H9 (cell line): ENCODE measurements at regions not wholly inside any gene's neighbourhood (a gene's known extent, or its start where the extent isn't known, plus 50 kb on each side); places are given as distances from the start of the nearest gene placed in this dataset.
A peak's percentile ranks its signal among the peaks of the same experiment; 100 is the strongest.

Source experiments
- DNase-seq: peaks from one replicate; pipeline ENCODE4 v3.0.0-alpha.2; 2017
- H2AFZ ChIP-seq: one replicate; pipeline ENCODE4 v1.6.1; 2013; ENCODE audit warnings: mild to moderate bottlenecking, low read length, control low read depth, moderate library complexity
- H2AK5ac ChIP-seq: 2 replicates; pipeline ENCODE4 v1.6.1; 2013; ENCODE audit warnings: low read length, control low read depth, mixed read lengths; ENCODE audit not compliant: insufficient read length
- H2BK120ac ChIP-seq: one replicate; pipeline ENCODE4 v1.6.1; 2013; ENCODE audit warnings: low read depth, mild to moderate bottlenecking, low read length, control low read depth, inconsistent platforms; ENCODE audit not compliant: poor library complexity, severe bottlenecking
- H2BK12ac ChIP-seq: 2 replicates; pipeline ENCODE4 v1.6.1; 2013; ENCODE audit warnings: low read length, control low read depth, mixed read lengths, low read depth; ENCODE audit not compliant: insufficient read length
- H2BK15ac ChIP-seq: 2 replicates; pipeline ENCODE4 v1.6.1; 2013; ENCODE audit warnings: low read depth, low read length, control low read depth
- H2BK20ac ChIP-seq: one replicate; pipeline ENCODE4 v1.6.1; 2013; ENCODE audit warnings: low read depth, mild to moderate bottlenecking, low read length, control low read depth, inconsistent platforms; ENCODE audit not compliant: poor library complexity, severe bottlenecking
- H2BK5ac ChIP-seq: 2 replicates; pipeline ENCODE4 v1.6.1; 2013; ENCODE audit warnings: low read length, control low read depth, mixed read lengths; ENCODE audit not compliant: insufficient read length
- H3K14ac ChIP-seq: 2 replicates; pipeline ENCODE4 v1.6.1; 2013; ENCODE audit warnings: low read length, control low read depth; ENCODE audit not compliant: insufficient read depth
- H3K18ac ChIP-seq: 2 replicates; pipeline ENCODE4 v1.6.1; 2013; ENCODE audit warnings: low read depth, mild to moderate bottlenecking, mixed read lengths, low read length, control low read depth; ENCODE audit not compliant: insufficient read length
- H3K23ac ChIP-seq: 2 replicates; pipeline ENCODE4 v1.6.1; 2013; ENCODE audit warnings: low read length, control low read depth, mixed read lengths, low read depth; ENCODE audit not compliant: insufficient read length
- H3K23me2 ChIP-seq: 2 replicates; pipeline ENCODE4 v1.6.1; 2013; ENCODE audit warnings: low read depth, mild to moderate bottlenecking, mixed read lengths, low read length, control low read depth; ENCODE audit not compliant: insufficient read length, poor library complexity, severe bottlenecking
- H3K27ac ChIP-seq: 2 replicates; pipeline ENCODE4 v1.5.1; 2013; ENCODE audit warnings: low read length, control low read depth, mixed read lengths, low read depth; ENCODE audit not compliant: insufficient read length
- H3K27me3 ChIP-seq: 2 replicates; pipeline ENCODE4 v1.6.1; 2013; ENCODE audit warnings: low read length, control low read depth, inconsistent platforms; ENCODE audit not compliant: insufficient read depth
- H3K4ac ChIP-seq: 2 replicates; pipeline ENCODE4 v1.6.1; 2013; ENCODE audit warnings: low read depth, mild to moderate bottlenecking, control low read depth, inconsistent platforms, low read length, moderate library complexity
- H3K4me1 ChIP-seq: 2 replicates; pipeline ENCODE4 v1.6.1; 2013; ENCODE audit warnings: low read length, control low read depth, inconsistent platforms; ENCODE audit not compliant: insufficient read depth
- H3K4me2 ChIP-seq: 2 replicates; pipeline ENCODE4 v1.6.1; 2013; ENCODE audit warnings: low read length, control low read depth, mixed read lengths; ENCODE audit not compliant: insufficient read length, insufficient read depth
- H3K56ac ChIP-seq: 2 replicates; pipeline ENCODE4 v1.6.1; 2013; ENCODE audit warnings: low read depth, mild to moderate bottlenecking, mixed read lengths, low read length, control low read depth; ENCODE audit not compliant: insufficient read length
- H3K79me1 ChIP-seq: 2 replicates; pipeline ENCODE4 v1.6.1; 2013; ENCODE audit warnings: low read depth, mild to moderate bottlenecking, moderate library complexity, low read length, control low read depth, inconsistent platforms; ENCODE audit not compliant: insufficient read depth, poor library complexity, severe bottlenecking
- H3K79me2 ChIP-seq: 2 replicates; pipeline ENCODE4 v1.6.1; 2013; ENCODE audit warnings: low read length, control low read depth, inconsistent platforms; ENCODE audit not compliant: insufficient read depth
- H3K9ac ChIP-seq: 2 replicates; pipeline ENCODE4 v1.6.1; 2013; ENCODE audit warnings: low read length, control low read depth, mixed read lengths; ENCODE audit not compliant: insufficient read length; ENCODE audit errors: extremely low read depth
- H3K9me3 ChIP-seq: one replicate; pipeline ENCODE4 v1.6.1; 2013; ENCODE audit warnings: low read depth, low read length, inconsistent platforms; ENCODE audit not compliant: control insufficient read depth
- H3T11ph ChIP-seq: one replicate; pipeline ENCODE4 v1.6.1; 2013; ENCODE audit warnings: mild to moderate bottlenecking, low read length, control low read depth, inconsistent platforms
- H4K20me1 ChIP-seq: one replicate; pipeline ENCODE4 v1.6.1; 2013; ENCODE audit not compliant: control insufficient read depth, insufficient read length, insufficient read depth
- H4K5ac ChIP-seq: 2 replicates; pipeline ENCODE4 v1.6.1; 2013; ENCODE audit warnings: low read depth, mild to moderate bottlenecking, mixed read lengths, low read length, control low read depth; ENCODE audit not compliant: insufficient read length
- H4K8ac ChIP-seq: replicated peaks from 2 replicates; pipeline ENCODE4 v1.6.1; 2013; ENCODE audit warnings: low read length, control low read depth, mixed read lengths, low read depth; ENCODE audit not compliant: insufficient read length
- H4K91ac ChIP-seq: 2 replicates; pipeline ENCODE4 v1.6.1; 2013; ENCODE audit warnings: low read depth, mild to moderate bottlenecking, moderate library complexity, mixed read lengths, low read length, control low read depth; ENCODE audit not compliant: insufficient read length
- H3K27ac Mint-ChIP-seq, 3 experiments: 2 replicates in 2 of 3; 3 replicates in 1 of 3; pipeline ENCODE4 v1.8.0; 2020 to 2021; ENCODE audit warnings: mixed read lengths in 3 of 3, mild to moderate bottlenecking in 1 of 3, moderate library complexity in 1 of 3
- H3K27me3 Mint-ChIP-seq: 2 replicates; pipeline ENCODE4 v1.8.0; 2021; ENCODE audit warnings: low read depth, mild to moderate bottlenecking, moderate library complexity, mixed read lengths
- H3K36me3 Mint-ChIP-seq, 3 experiments: 2 replicates in 2 of 3; 3 replicates in 1 of 3; pipeline ENCODE4 v1.8.0; 2020 to 2021; ENCODE audit warnings: low read depth in 3 of 3, mixed read lengths in 3 of 3; ENCODE audit not compliant: insufficient read depth in 1 of 3
- H3K4me1 Mint-ChIP-seq, 2 experiments: 2 replicates each; pipeline ENCODE4 v1.8.0; 2020; ENCODE audit warnings: mixed read lengths in 2 of 2
- H3K4me3 Mint-ChIP-seq, 2 experiments: 2 replicates in 1 of 2; 3 replicates in 1 of 2; pipeline ENCODE4 v1.8.0; 2020 to 2021; ENCODE audit warnings: mild to moderate bottlenecking in 2 of 2, mixed read lengths in 2 of 2, moderate library complexity in 1 of 2
- H3K9me3 Mint-ChIP-seq, 2 experiments: 2 replicates in 1 of 2; 3 replicates in 1 of 2; pipeline ENCODE4 v1.8.0; 2020; ENCODE audit warnings: mild to moderate bottlenecking in 2 of 2, mixed read lengths in 2 of 2, moderate library complexity in 1 of 2
- CTCF ChIP-seq: fragments of 200-600 bp; sonication (generic); conservative IDR thresholded peaks from 3 replicates; pipeline ENCODE4 v1.8.0; 2021; ENCODE audit warnings: antibody characterized with exemption, mild to moderate bottlenecking
- WGBS: extraction: QIAGEN DNeasy Blood & Tissue Kit; methylation state at CpG from one replicate; pipeline ENCODE4 v1.1.7; 2013; ENCODE audit warnings: missing lambda C conversion rate, low lambda C conversion rate, mixed read lengths; ENCODE audit not compliant: insufficient read length; ENCODE audit errors: extremely low coverage; 5-methylcytosine and 5-hydroxymethylcytosine counted together

- H3K79me2 ChIP-seq: no peaks in the 10 kb centered on the region
- no peaks in the 10 kb centered on the region for H3K27me3 Mint-ChIP-seq
- H4K8ac ChIP-seq: no peak overlapping the region
- no peak overlapping the region for H3K27ac ChIP-seq
- H2BK5ac ChIP-seq: no peak overlapping the region
- no peak overlapping the region for H2BK15ac ChIP-seq
- no peak overlapping the region for H2BK120ac ChIP-seq
- H2BK12ac ChIP-seq: no peak overlapping the region
- no peak overlapping the region for H3T11ph ChIP-seq
- H3K14ac ChIP-seq: no peak overlapping the region
- no CpG with 5 or more reads among the region's 1 CpG for WGBS
- H3K9ac ChIP-seq: no peak overlapping the region
- no peak overlapping the region for H3K23ac ChIP-seq
- no peaks in the 10 kb centered on the region for H3K9me3 ChIP-seq
- no peak for TF ChIP-seq CTCF
- H3K4me1 Mint-ChIP-seq: peaks cover 4 to 7% of the 10 kb centered on the region in 2 experiments
- no peak overlapping the region for H2BK20ac ChIP-seq
- no peak overlapping the region for H3K4me3 Mint-ChIP-seq
- no peaks in the 10 kb centered on the region for H3K36me3 Mint-ChIP-seq
- H3K27me3 ChIP-seq: no peaks in the 10 kb centered on the region
- no peak for DNase-seq
- no peak overlapping the region for H4K5ac ChIP-seq
- no peak overlapping the region for H3K4ac ChIP-seq
- H3K56ac ChIP-seq: no peak overlapping the region
- no peak overlapping the region for H2AK5ac ChIP-seq
- H3K79me1 ChIP-seq: no peaks in the 10 kb centered on the region
- no peak overlapping the region for H3K18ac ChIP-seq
- no peaks in the 10 kb centered on the region for H3K9me3 Mint-ChIP-seq
- peak overlapping the region in 1 of 3 experiments; percentile 2; a peak in 1 of 7 replicates for H3K27ac Mint-ChIP-seq
- no peak overlapping the region for H4K91ac ChIP-seq
- no peak overlapping the region for H3K4me2 ChIP-seq
- H4K20me1 ChIP-seq: no peaks in the 10 kb centered on the region
- H2AFZ ChIP-seq: no peak overlapping the region
- H3K4me1 ChIP-seq: no peaks in the 10 kb centered on the region
- H3K23me2 ChIP-seq: no peaks in the 10 kb centered on the region
These were observed 74.9 kb upstream of the IQCM start for GRCh38 chr4:149890531-149890930.
